ENCODE measurements at regions not wholly inside any gene's neighbourhood (a gene's known extent, or its start where the extent isn't known, plus 50 kb on each side); places are given as distances from the start of the nearest gene placed in this dataset.
"Not testable (repeated sequence)": the region's sequence is repeated elsewhere in the genome, so short reads cannot be mapped to it uniquely, and the experiment has no call there.

- in situ Hi-C loops (cut with HindIII; ENCODE audit: low pct_unique_long_range_greater_than_20kb, low sequenced_read_pairs) (no loop called here), intact Hi-C loops (cut with micrococcal nuclease; ENCODE audit: unreplicated experiment) (no loop called here)
- DNase-seq (ENCODE audit: low read depth, low spot score) (no peak), ATAC-seq (no peak)
- H3K4me3 ChIP-seq (ENCODE audit: low read depth in 2 of 2, low read length in 2 of 2), result no peak overlapping the region
- no peak overlapping the region for H3K27ac ChIP-seq (ENCODE audit: low read length)
- CTCF ChIA-PET, result no interaction called here
- BruUV-seq (replicated peaks), result no TSS peak
- H3K36me3 ChIP-seq (ENCODE audit: control insufficient read depth, insufficient read depth, low read length), result no peaks in the 10 kb centered on the region
- H3K4me1 ChIP-seq (ENCODE audit: control insufficient read depth, insufficient read depth, low read length), result no peaks in the 10 kb centered on the region
- H3K27me3 ChIP-seq (ENCODE audit: control insufficient read depth, insufficient read depth, low read length), result no peaks in the 10 kb centered on the region
- TF ChIP-seq POLR2AphosphoS5 (IDR thresholded peaks at IDR 0.05; ENCODE audit: low read depth, low read length) (no peak), SIN3A (IDR thresholded peaks at IDR 0.05; ENCODE audit: borderline replicate concordance, insufficient read depth, low read depth, low read length) (no peak), TCF7L2 (IDR thresholded peaks at IDR 0.05; ENCODE audit: low read depth, low read length) (no peak), REST (IDR thresholded peaks at IDR 0.05; ENCODE audit: insufficient read depth in 1 of 2, low read depth in 2 of 2, low read length in 1 of 2) (no peak), CTCF (IDR thresholded peaks at IDR 0.05) (no peak)
- POLR2A ChIA-PET, result no interaction called here
- H3K9me3 ChIP-seq (ENCODE audit: control insufficient read depth, insufficient read depth, low read depth, low read length), result no peaks in the 10 kb centered on the region
These were observed 283.1 kb upstream of the RASGRP1 start for GRCh38 chr15:38847666-38848065.

DNA sequence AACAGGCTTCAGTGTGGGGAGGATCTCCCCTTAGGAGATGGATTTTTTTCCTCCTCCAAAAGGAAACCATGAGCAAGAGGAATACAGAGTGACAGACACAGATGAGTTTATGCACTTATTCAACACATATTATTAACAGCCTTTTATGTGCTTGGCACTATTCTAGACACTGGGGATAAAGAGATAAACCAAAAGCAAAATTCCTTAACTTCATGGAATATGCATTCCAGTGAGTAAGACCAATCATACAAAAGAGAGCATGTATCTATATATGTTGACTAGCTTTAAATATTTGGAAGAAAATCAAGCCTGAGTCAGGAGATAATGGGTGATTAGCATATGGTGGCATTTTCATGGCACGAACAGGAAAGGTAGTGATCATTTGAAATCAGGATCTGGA lies 284.4 kb upstream of the RASGRP1 start:
- ChIA-PET POLR2A (no interaction called here), CTCF (no interaction called here)
- no TSS peak for BruUV-seq (replicated peaks)
- ATAC-seq, result no peak
- Histone ChIP-seq H3K27ac (ENCODE audit: low read length) (no peak overlapping the region), H3K4me3 (ENCODE audit: low read depth in 2 of 2, low read length in 2 of 2) (no peak overlapping the region), H3K27me3 (ENCODE audit: control insufficient read depth, insufficient read depth, low read length) (no peaks in the 10 kb centered on the region), H3K4me1 (ENCODE audit: control insufficient read depth, insufficient read depth, low read length) (no peaks in the 10 kb centered on the region), H3K9me3 (ENCODE audit: control insufficient read depth, insufficient read depth, low read depth, low read length) (no peaks in the 10 kb centered on the region), H3K36me3 (ENCODE audit: control insufficient read depth, insufficient read depth, low read length) (no peaks in the 10 kb centered on the region)
- no peak for TF ChIP-seq SIN3A (IDR thresholded peaks at IDR 0.05; ENCODE audit: borderline replicate concordance, insufficient read depth, low read depth, low read length)
- TF ChIP-seq REST (IDR thresholded peaks at IDR 0.05; ENCODE audit: insufficient read depth in 1 of 2, low read depth in 2 of 2, low read length in 1 of 2), result no peak
- TF ChIP-seq TCF7L2 (IDR thresholded peaks at IDR 0.05; ENCODE audit: low read depth, low read length), result no peak
- TF ChIP-seq POLR2AphosphoS5 (IDR thresholded peaks at IDR 0.05; ENCODE audit: low read depth, low read length), result no peak
- TF ChIP-seq CTCF (IDR thresholded peaks at IDR 0.05), result no peak
- intact Hi-C loops (cut with micrococcal nuclease; ENCODE audit: unreplicated experiment), result no loop called here
- DNase-seq (ENCODE audit: low read depth, low spot score), result no peak
- in situ Hi-C loops (cut with HindIII; ENCODE audit: low pct_unique_long_range_greater_than_20kb, low sequenced_read_pairs), result no loop called here

DNA sequence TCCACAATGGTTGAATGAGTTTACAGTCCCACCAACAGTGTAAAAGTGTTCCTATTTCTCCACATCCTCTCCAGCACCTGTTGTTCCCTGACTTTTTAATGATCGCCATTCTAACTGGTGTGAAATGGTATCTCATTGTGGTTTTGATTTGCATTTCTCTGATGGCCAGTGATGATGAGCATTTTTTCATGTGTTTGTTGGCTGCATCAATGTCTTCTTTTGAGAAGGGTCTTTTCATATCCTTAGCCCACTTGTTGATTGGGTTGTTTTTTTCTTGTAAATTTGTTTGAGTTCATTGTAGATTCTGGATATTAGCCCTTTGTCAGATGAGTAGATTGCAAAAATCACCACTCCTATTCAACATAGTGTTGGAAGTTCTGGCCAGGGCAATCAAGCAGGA lies 287.6 kb upstream of the RASGRP1 start:
- ATAC-seq; intact Hi-C loops (cut with micrococcal nuclease; ENCODE audit: unreplicated experiment); POLR2A ChIA-PET: not testable (repeated sequence)

More for the DNA sequence above, 287.6 kb upstream of the RASGRP1 start:
- CTCF ChIA-PET; DNase-seq (ENCODE audit: low read depth, low spot score); BruUV-seq (replicated peaks); H3K36me3 ChIP-seq (ENCODE audit: control insufficient read depth, insufficient read depth, low read length); H3K4me1 ChIP-seq (ENCODE audit: control insufficient read depth, insufficient read depth, low read length); H3K27me3 ChIP-seq (ENCODE audit: control insufficient read depth, insufficient read depth, low read length); in situ Hi-C loops (cut with HindIII; ENCODE audit: low pct_unique_long_range_greater_than_20kb, low sequenced_read_pairs); H3K9me3 ChIP-seq (ENCODE audit: control insufficient read depth, insufficient read depth, low read depth, low read length); H3K4me3 ChIP-seq (ENCODE audit: low read depth in 2 of 2, low read length in 2 of 2); H3K27ac ChIP-seq (ENCODE audit: low read length): not testable (repeated sequence)

All from Panc1 (cell line).